ENCODE measurements at regions not wholly inside any gene's neighbourhood (a gene's known extent, or its start where the extent isn't known, plus 50 kb on each side); places are given as distances from the start of the nearest gene placed in this dataset.

DNA sequence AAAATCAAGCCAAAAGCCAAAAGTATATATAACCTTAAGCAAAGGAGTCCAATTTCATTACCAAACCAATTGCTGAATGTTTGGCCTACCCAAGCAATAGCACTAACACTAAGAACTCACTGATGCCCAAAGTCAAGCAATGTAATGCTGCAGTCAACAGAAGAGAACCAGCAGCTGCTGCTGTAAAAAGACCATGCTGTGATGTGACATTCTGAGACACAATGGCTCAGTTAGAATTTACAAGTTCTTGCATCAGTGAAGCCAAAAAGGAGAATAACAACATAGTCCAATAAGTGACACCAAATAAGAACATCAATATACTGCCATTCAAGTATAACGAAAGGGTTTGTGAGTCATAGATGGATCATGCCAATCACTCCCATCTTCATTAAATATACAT is 514.0 kb upstream of the DIAPH2 start:
- TF ChIP-seq CTCF (IDR thresholded peaks at IDR 0.05), result no peak
- Histone ChIP-seq H3K4me3 (ENCODE audit: low read length) (no peak overlapping the region), H3K27me3 (ENCODE audit: control insufficient read depth, insufficient read depth, low read length) (no peaks in the 10 kb centered on the region), H3K4me1 (ENCODE audit: control insufficient read depth, insufficient read depth, low read length) (no peaks in the 10 kb centered on the region), H3K36me3 (ENCODE audit: control insufficient read depth, insufficient read depth, low read length) (no peaks in the 10 kb centered on the region), H3K27ac (ENCODE audit: low read length) (no peak overlapping the region), H3K9me3 (ENCODE audit: control insufficient read depth, insufficient read depth, low read length) (no peaks in the 10 kb centered on the region)
- ATAC-seq (no peak), DNase-seq (no peak)
- WGBS (ENCODE audit: insufficient coverage), result 80% methylated on average over 1 of the region's 1 CpG
- H3K36me3 Mint-ChIP-seq, result no peaks in the 10 kb centered on the region
- H3K27ac Mint-ChIP-seq, result no peak overlapping the region
- no peaks in the 10 kb centered on the region for H3K27me3 Mint-ChIP-seq (ENCODE audit: low read depth in 2 of 2)
- intact Hi-C loops (cut with micrococcal nuclease), result no loop called here
- peaks cover 8 to 10% of the 10 kb centered on the region in 2 donors for H3K9me3 Mint-ChIP-seq
- no peak overlapping the region for H3K4me3 Mint-ChIP-seq
- no peaks in the 10 kb centered on the region for H3K4me1 Mint-ChIP-seq

GRCh38 chrX:96176921-96177320 is 507.7 kb upstream of the DIAPH2 start:
- no peak overlapping the region for H3K4me3 ChIP-seq (ENCODE audit: low read length)
- H3K27ac Mint-ChIP-seq, result no peak overlapping the region
- H3K36me3 Mint-ChIP-seq, result no peaks in the 10 kb centered on the region
- no peak for TF ChIP-seq CTCF (IDR thresholded peaks at IDR 0.05)
- no peaks in the 10 kb centered on the region for H3K36me3 ChIP-seq (ENCODE audit: control insufficient read depth, insufficient read depth, low read length)
- no peaks in the 10 kb centered on the region for H3K4me1 Mint-ChIP-seq
- H3K27me3 ChIP-seq (ENCODE audit: control insufficient read depth, insufficient read depth, low read length), result no peaks in the 10 kb centered on the region
- no peaks in the 10 kb centered on the region for H3K9me3 ChIP-seq (ENCODE audit: control insufficient read depth, insufficient read depth, low read length)
- H3K27ac ChIP-seq (ENCODE audit: low read length), result no peak overlapping the region
- no peak for DNase-seq
- no peaks in the 10 kb centered on the region for H3K4me1 ChIP-seq (ENCODE audit: control insufficient read depth, insufficient read depth, low read length)
- H3K9me3 Mint-ChIP-seq, result peaks cover 5% of the 10 kb centered on the region in 2 donors
- 71% methylated on average over 1 of the region's 3 CpGs for WGBS (ENCODE audit: insufficient coverage)
- H3K4me3 Mint-ChIP-seq, result no peak overlapping the region
- intact Hi-C loops (cut with micrococcal nuclease), result no loop called here
- no peak for ATAC-seq
- H3K27me3 Mint-ChIP-seq (ENCODE audit: low read depth in 2 of 2), result no peaks in the 10 kb centered on the region

DNA sequence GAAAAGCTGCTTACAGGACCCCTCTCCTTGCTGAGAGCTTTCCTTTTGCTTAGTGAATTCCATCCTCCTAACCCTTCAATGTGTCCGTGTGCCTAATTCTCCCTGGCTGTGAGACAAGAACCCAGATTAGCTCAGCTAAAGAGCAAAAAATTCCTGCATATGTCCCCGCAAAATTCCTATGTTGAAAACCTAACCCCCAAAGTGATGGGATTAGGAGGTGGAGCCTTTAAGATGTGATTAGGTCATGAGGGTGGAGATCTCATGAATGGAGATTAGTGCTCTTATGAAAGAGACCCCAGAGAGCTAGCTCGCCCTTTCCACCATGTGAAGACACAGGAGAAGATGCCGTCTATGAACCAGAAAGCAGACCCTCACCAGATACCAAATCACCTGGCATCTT is 503.0 kb upstream of the DIAPH2 start:
- Histone ChIP-seq H3K9me3 (ENCODE audit: control insufficient read depth, insufficient read depth, low read length) (no peaks in the 10 kb centered on the region), H3K27me3 (ENCODE audit: control insufficient read depth, insufficient read depth, low read length) (no peaks in the 10 kb centered on the region), H3K4me3 (ENCODE audit: low read length) (no peak overlapping the region), H3K36me3 (ENCODE audit: control insufficient read depth, insufficient read depth, low read length) (no peaks in the 10 kb centered on the region), H3K27ac (ENCODE audit: low read length) (no peak overlapping the region), H3K4me1 (ENCODE audit: control insufficient read depth, insufficient read depth, low read length) (no peaks in the 10 kb centered on the region)
- no peak for TF ChIP-seq CTCF (IDR thresholded peaks at IDR 0.05)
- H3K27me3 Mint-ChIP-seq (ENCODE audit: low read depth in 2 of 2), result no peaks in the 10 kb centered on the region
- no peaks in the 10 kb centered on the region for H3K36me3 Mint-ChIP-seq
- H3K9me3 Mint-ChIP-seq, result peaks cover 3% of the 10 kb centered on the region in 2 donors
- intact Hi-C loops (cut with micrococcal nuclease), result no loop called here
- DNase-seq (no peak), ATAC-seq (no peak)
- no peaks in the 10 kb centered on the region for H3K4me1 Mint-ChIP-seq
- H3K4me3 Mint-ChIP-seq, result no peak overlapping the region
- WGBS (ENCODE audit: insufficient coverage), result 85% methylated on average over 2 of the region's 4 CpGs
- H3K27ac Mint-ChIP-seq, result no peak overlapping the region

DNA sequence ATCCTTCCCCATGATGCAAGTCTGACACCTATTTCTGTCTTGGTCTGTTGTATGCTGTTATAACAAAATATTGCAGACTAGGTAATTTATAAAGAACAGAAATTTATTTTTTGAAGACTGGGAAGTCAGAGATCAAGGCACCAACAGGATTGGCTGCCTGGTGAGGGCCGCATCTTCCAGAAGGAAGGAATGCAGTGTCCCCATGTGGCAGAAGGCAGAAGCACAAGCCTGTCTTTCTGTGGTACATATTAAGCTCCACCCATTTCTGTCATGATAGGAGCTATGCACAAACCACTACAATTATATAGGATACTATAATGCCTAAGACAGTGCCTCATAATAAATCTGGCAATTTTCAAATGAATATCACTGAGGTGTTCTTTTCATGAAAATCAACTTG is 502.3 kb upstream of the DIAPH2 start:
- H3K36me3 Mint-ChIP-seq, result no peaks in the 10 kb centered on the region
- H3K9me3 ChIP-seq (ENCODE audit: control insufficient read depth, insufficient read depth, low read length), result no peaks in the 10 kb centered on the region
- intact Hi-C loops (cut with micrococcal nuclease), result no loop called here
- H3K4me3 ChIP-seq (ENCODE audit: low read length), result no peak overlapping the region
- peaks cover 3 to 6% of the 10 kb centered on the region in 2 donors for H3K9me3 Mint-ChIP-seq
- no peaks in the 10 kb centered on the region for H3K27me3 Mint-ChIP-seq (ENCODE audit: low read depth in 2 of 2)
- WGBS (ENCODE audit: insufficient coverage), result 40% methylated on average over 1 of the region's 1 CpG
- no peak overlapping the region for H3K27ac ChIP-seq (ENCODE audit: low read length)
- no peak overlapping the region for H3K27ac Mint-ChIP-seq
- no peak for DNase-seq
- H3K4me1 ChIP-seq (ENCODE audit: control insufficient read depth, insufficient read depth, low read length), result no peaks in the 10 kb centered on the region
- no peak overlapping the region for H3K4me3 Mint-ChIP-seq
- TF ChIP-seq CTCF (IDR thresholded peaks at IDR 0.05), result no peak
- H3K27me3 ChIP-seq (ENCODE audit: control insufficient read depth, insufficient read depth, low read length), result no peaks in the 10 kb centered on the region
- no peak for ATAC-seq
- H3K36me3 ChIP-seq (ENCODE audit: control insufficient read depth, insufficient read depth, low read length), result no peaks in the 10 kb centered on the region
- H3K4me1 Mint-ChIP-seq, result no peaks in the 10 kb centered on the region
